ENCODE measurements at regions not wholly inside any gene's neighbourhood (a gene's known extent, or its start where the extent isn't known, plus 50 kb on each side); places are given as distances from the start of the nearest gene placed in this dataset.
A peak's percentile ranks its signal among the peaks of the same experiment; 100 is the strongest.

DNA sequence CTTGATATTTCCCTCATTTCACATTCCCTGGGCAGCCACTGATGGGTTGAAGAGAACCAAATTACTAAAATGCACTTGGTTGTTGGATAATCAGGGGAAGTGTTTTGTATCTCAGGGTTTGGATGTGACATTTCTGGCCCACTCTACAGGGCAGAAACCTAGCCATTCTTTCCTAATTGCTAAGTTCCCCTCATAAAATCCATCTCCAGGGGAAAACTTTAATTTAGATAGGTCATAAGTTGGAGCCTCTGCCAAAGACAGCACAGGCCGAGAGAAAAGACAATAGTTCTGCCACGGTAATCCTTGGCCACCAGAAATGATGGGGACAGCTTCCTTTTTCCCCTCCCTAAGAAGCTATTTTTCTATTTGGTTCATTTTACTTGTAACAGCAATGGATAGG is 192.7 kb upstream of the C1QTNF7 start:
- H3K36me3 ChIP-seq (ENCODE audit: control insufficient read depth in 3 of 3, insufficient read depth in 2 of 3, low read depth in 1 of 3, low read length in 3 of 3): no peaks in the 10 kb centered on the region
- no peaks in the 10 kb centered on the region for H3K9me3 ChIP-seq (ENCODE audit: control insufficient read depth in 2 of 2, insufficient read depth in 1 of 2, low read depth in 1 of 2, low read length in 1 of 2)
- 60 to 84% (median 81%) methylated on average over 2 of the region's 2 CpGs for WGBS, 3 donors
- H3K4me3 ChIP-seq (ENCODE audit: low read depth in 1 of 3, low read length in 3 of 3): no peak overlapping the region
- FAIRE-seq (no peak), DNase-seq (no peak)
- H3K27ac ChIP-seq (ENCODE audit: low read depth in 1 of 3, low read length in 2 of 3): peak overlapping the region in 1 of 3 donors; percentile 19
- peaks cover 0 to 11% (median 7%) of the 10 kb centered on the region in 3 donors for H3K4me1 ChIP-seq (ENCODE audit: control insufficient read depth in 3 of 3, insufficient read depth in 2 of 3, low read depth in 1 of 3, low read length in 2 of 3)
- no peaks in the 10 kb centered on the region for H3K27me3 ChIP-seq (ENCODE audit: control insufficient read depth in 3 of 3, insufficient read depth in 3 of 3, low read length in 3 of 3)

DNA sequence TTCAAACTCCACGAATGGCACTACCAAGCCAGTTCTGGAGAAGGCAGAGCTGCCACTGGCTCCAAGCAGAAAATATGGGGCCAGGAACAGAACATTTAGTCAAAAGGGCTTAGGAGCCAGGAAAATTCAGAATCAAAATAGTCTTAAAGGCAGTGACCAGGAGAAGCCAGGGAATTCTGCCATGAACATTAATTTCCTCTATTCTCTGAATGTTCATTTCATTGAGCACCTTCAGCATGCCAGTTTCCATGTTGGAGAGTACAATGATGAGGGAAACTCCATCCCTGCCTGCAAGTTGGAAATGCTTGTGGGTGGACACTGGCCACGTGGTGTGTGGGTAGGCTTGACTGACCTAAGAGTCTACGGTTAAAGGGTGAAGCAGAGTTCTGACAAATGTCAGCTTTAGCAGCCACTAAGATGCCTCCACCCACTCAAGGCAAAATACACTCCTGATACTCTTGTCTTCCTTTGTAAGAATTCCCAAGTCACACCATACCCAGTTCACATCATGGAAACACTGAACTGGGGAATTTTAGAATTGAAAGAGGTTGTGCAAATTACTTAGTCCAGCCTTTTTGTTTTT is 190.1 kb upstream of the C1QTNF7 start:
- Histone ChIP-seq H3K4me3 (ENCODE audit: low read depth in 1 of 3, low read length in 3 of 3) (no peak overlapping the region), H3K4me1 (ENCODE audit: control insufficient read depth in 3 of 3, insufficient read depth in 2 of 3, low read depth in 1 of 3, low read length in 2 of 3) (peaks cover 0 to 8% (median 6%) of the 10 kb centered on the region in 3 donors), H3K9me3 (ENCODE audit: control insufficient read depth in 2 of 2, insufficient read depth in 1 of 2, low read depth in 1 of 2, low read length in 1 of 2) (no peaks in the 10 kb centered on the region), H3K27ac (ENCODE audit: low read depth in 1 of 3, low read length in 2 of 3) (no peak overlapping the region), H3K36me3 (ENCODE audit: control insufficient read depth in 3 of 3, insufficient read depth in 2 of 3, low read depth in 1 of 3, low read length in 3 of 3) (no peaks in the 10 kb centered on the region), H3K27me3 (ENCODE audit: control insufficient read depth in 3 of 3, insufficient read depth in 3 of 3, low read length in 3 of 3) (no peaks in the 10 kb centered on the region)
- FAIRE-seq (no peak), DNase-seq (no peak)
- 73 to 78% (median 77%) methylated on average over 3 of the region's 3 CpGs for WGBS, 3 donors

DNA sequence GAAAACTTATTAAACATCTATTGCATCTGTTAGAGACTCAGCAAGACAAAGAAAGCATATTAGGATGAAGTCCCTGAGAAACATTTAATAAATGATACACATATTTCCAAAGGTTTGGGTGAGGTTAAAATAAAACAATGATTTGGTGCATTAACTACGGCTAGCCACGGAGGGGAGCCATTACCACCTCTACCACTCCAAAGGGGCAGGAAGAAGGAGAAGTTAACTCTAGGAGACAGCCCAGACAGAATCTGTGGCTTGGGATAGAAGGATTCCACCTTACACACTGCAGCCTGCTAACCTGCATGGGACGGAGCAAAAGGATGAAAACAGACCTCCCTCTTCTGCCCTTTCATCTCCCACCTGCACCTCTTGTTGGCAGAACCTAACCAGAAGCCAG is 189.1 kb upstream of the C1QTNF7 start:
- Histone ChIP-seq H3K36me3 (ENCODE audit: control insufficient read depth in 3 of 3, insufficient read depth in 2 of 3, low read depth in 1 of 3, low read length in 3 of 3) (no peaks in the 10 kb centered on the region), H3K27me3 (ENCODE audit: control insufficient read depth in 3 of 3, insufficient read depth in 3 of 3, low read length in 3 of 3) (no peaks in the 10 kb centered on the region), H3K9me3 (ENCODE audit: control insufficient read depth in 2 of 2, insufficient read depth in 1 of 2, low read depth in 1 of 2, low read length in 1 of 2) (no peaks in the 10 kb centered on the region), H3K4me1 (ENCODE audit: control insufficient read depth in 3 of 3, insufficient read depth in 2 of 3, low read depth in 1 of 3, low read length in 2 of 3) (peaks cover 0 to 3% (median 0%) of the 10 kb centered on the region in 3 donors), H3K4me3 (ENCODE audit: low read depth in 1 of 3, low read length in 3 of 3) (no peak overlapping the region), H3K27ac (ENCODE audit: low read depth in 1 of 3, low read length in 2 of 3) (no peak overlapping the region)
- FAIRE-seq (no peak), DNase-seq (peak; percentile 11 to 20)
- 14 to 20% (median 16%) methylated on average over 3 of the region's 3 CpGs for WGBS, 3 donors

DNA sequence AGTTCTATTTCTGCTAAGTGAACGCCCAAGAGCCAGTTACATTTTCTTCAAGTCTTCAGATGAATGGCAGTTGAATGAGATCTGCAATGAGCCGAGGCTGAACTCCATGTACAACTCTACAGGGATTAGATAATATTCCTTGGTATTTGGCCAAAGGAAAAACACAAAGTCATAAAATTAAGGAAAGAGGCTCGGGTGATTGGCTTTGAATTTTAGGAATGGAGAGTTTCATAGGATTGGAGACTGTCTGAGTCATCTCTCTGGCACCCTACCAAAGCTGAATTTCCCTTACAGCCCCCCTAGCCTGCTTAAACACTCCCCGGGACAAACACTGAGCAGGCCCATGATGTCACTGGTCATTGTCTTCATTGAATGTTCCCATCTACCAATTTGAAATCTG is 188.0 kb upstream of the C1QTNF7 start:
- no peaks in the 10 kb centered on the region for H3K27me3 ChIP-seq (ENCODE audit: control insufficient read depth in 3 of 3, insufficient read depth in 3 of 3, low read length in 3 of 3)
- H3K27ac ChIP-seq (ENCODE audit: low read depth in 1 of 3, low read length in 2 of 3): no peak overlapping the region
- 55 to 57% (median 56%) methylated on average over 4 of the region's 4 CpGs for WGBS, 3 donors
- no peak for FAIRE-seq
- H3K4me3 ChIP-seq (ENCODE audit: low read depth in 1 of 3, low read length in 3 of 3): no peak overlapping the region
- H3K9me3 ChIP-seq (ENCODE audit: control insufficient read depth in 2 of 2, insufficient read depth in 1 of 2, low read depth in 1 of 2, low read length in 1 of 2): no peaks in the 10 kb centered on the region
- no peaks in the 10 kb centered on the region for H3K4me1 ChIP-seq (ENCODE audit: control insufficient read depth in 3 of 3, insufficient read depth in 2 of 3, low read depth in 1 of 3, low read length in 2 of 3)
- DNase-seq: no peak
- H3K36me3 ChIP-seq (ENCODE audit: control insufficient read depth in 3 of 3, insufficient read depth in 2 of 3, low read depth in 1 of 3, low read length in 3 of 3): no peaks in the 10 kb centered on the region

- H3K36me3 ChIP-seq (ENCODE audit: control insufficient read depth in 3 of 3, insufficient read depth in 2 of 3, low read depth in 1 of 3, low read length in 3 of 3): no peaks in the 10 kb centered on the region
- H3K27me3 ChIP-seq (ENCODE audit: control insufficient read depth in 3 of 3, insufficient read depth in 3 of 3, low read length in 3 of 3): no peaks in the 10 kb centered on the region
- no peak overlapping the region for H3K27ac ChIP-seq (ENCODE audit: low read depth in 1 of 3, low read length in 2 of 3)
- no peak overlapping the region for H3K4me3 ChIP-seq (ENCODE audit: low read depth in 1 of 3, low read length in 3 of 3)
- FAIRE-seq: no peak
- no peaks in the 10 kb centered on the region for H3K4me1 ChIP-seq (ENCODE audit: control insufficient read depth in 3 of 3, insufficient read depth in 2 of 3, low read depth in 1 of 3, low read length in 2 of 3)
- no peak for DNase-seq
- H3K9me3 ChIP-seq (ENCODE audit: control insufficient read depth in 2 of 2, insufficient read depth in 1 of 2, low read depth in 1 of 2, low read length in 1 of 2): no peaks in the 10 kb centered on the region
- WGBS, 3 donors: 49 to 74% (median 53%) methylated on average over 3 of the region's 3 CpGs
Measured at GRCh38 chr4:15240764-15241163, 187.1 kb upstream of the C1QTNF7 start.

GRCh38 chr4:15242021-15242420 is 185.8 kb upstream of the C1QTNF7 start:
- Histone ChIP-seq H3K4me1 (ENCODE audit: control insufficient read depth in 3 of 3, insufficient read depth in 2 of 3, low read depth in 1 of 3, low read length in 2 of 3) (no peaks in the 10 kb centered on the region), H3K9me3 (ENCODE audit: control insufficient read depth in 2 of 2, insufficient read depth in 1 of 2, low read depth in 1 of 2, low read length in 1 of 2) (no peaks in the 10 kb centered on the region), H3K36me3 (ENCODE audit: control insufficient read depth in 3 of 3, insufficient read depth in 2 of 3, low read depth in 1 of 3, low read length in 3 of 3) (no peaks in the 10 kb centered on the region), H3K4me3 (ENCODE audit: low read depth in 1 of 3, low read length in 3 of 3) (no peak overlapping the region), H3K27ac (ENCODE audit: low read depth in 1 of 3, low read length in 2 of 3) (no peak overlapping the region), H3K27me3 (ENCODE audit: control insufficient read depth in 3 of 3, insufficient read depth in 3 of 3, low read length in 3 of 3) (no peaks in the 10 kb centered on the region)
- no peak for DNase-seq
- 88 to 94% (median 92%) methylated on average over 1 of the region's 1 CpG for WGBS, 3 donors
- no peak for FAIRE-seq

DNA sequence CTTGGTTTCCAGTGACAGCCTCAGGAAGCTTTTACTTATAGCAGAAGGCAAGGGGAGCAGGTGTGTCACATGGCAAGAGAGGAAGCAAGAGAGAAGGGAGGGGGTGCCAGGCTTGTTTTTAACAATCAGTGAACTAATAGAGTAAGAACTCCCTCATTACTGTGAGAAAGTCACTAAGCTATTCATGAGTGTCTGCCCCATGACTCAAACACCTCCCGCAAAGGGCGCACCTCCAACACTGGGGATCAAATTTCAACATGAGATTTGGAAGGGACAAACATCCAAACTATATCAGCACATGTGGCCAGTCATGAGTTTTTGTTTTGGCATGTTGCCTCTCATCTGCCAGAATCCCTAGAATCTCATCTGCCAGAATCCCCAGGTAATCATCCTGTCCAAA is 183.5 kb upstream of the C1QTNF7 start:
- H3K9me3 ChIP-seq (ENCODE audit: control insufficient read depth in 2 of 2, insufficient read depth in 1 of 2, low read depth in 1 of 2, low read length in 1 of 2): no peaks in the 10 kb centered on the region
- FAIRE-seq: no peak
- H3K27ac ChIP-seq (ENCODE audit: low read depth in 1 of 3, low read length in 2 of 3): no peak overlapping the region
- H3K4me1 ChIP-seq (ENCODE audit: control insufficient read depth in 3 of 3, insufficient read depth in 2 of 3, low read depth in 1 of 3, low read length in 2 of 3): no peaks in the 10 kb centered on the region
- 89 to 94% (median 93%) methylated on average over 2 of the region's 2 CpGs for WGBS, 3 donors
- DNase-seq: no peak
- no peak overlapping the region for H3K4me3 ChIP-seq (ENCODE audit: low read depth in 1 of 3, low read length in 3 of 3)
- no peaks in the 10 kb centered on the region for H3K27me3 ChIP-seq (ENCODE audit: control insufficient read depth in 3 of 3, insufficient read depth in 3 of 3, low read length in 3 of 3)
- H3K36me3 ChIP-seq (ENCODE audit: control insufficient read depth in 3 of 3, insufficient read depth in 2 of 3, low read depth in 1 of 3, low read length in 3 of 3): no peaks in the 10 kb centered on the region

GRCh38 chr4:15245006-15245530 is 182.8 kb upstream of the C1QTNF7 start:
- Histone ChIP-seq H3K4me3 (ENCODE audit: low read depth in 1 of 3, low read length in 3 of 3) (no peak overlapping the region), H3K27me3 (ENCODE audit: control insufficient read depth in 3 of 3, insufficient read depth in 3 of 3, low read length in 3 of 3) (no peaks in the 10 kb centered on the region), H3K27ac (ENCODE audit: low read depth in 1 of 3, low read length in 2 of 3) (no peak overlapping the region), H3K36me3 (ENCODE audit: control insufficient read depth in 3 of 3, insufficient read depth in 2 of 3, low read depth in 1 of 3, low read length in 3 of 3) (no peaks in the 10 kb centered on the region), H3K9me3 (ENCODE audit: control insufficient read depth in 2 of 2, insufficient read depth in 1 of 2, low read depth in 1 of 2, low read length in 1 of 2) (no peaks in the 10 kb centered on the region), H3K4me1 (ENCODE audit: control insufficient read depth in 3 of 3, insufficient read depth in 2 of 3, low read depth in 1 of 3, low read length in 2 of 3) (no peaks in the 10 kb centered on the region)
- no peak for DNase-seq
- WGBS, 3 donors: 51 to 65% (median 52%) methylated on average over 3 of the region's 3 CpGs
- no peak for FAIRE-seq

DNA sequence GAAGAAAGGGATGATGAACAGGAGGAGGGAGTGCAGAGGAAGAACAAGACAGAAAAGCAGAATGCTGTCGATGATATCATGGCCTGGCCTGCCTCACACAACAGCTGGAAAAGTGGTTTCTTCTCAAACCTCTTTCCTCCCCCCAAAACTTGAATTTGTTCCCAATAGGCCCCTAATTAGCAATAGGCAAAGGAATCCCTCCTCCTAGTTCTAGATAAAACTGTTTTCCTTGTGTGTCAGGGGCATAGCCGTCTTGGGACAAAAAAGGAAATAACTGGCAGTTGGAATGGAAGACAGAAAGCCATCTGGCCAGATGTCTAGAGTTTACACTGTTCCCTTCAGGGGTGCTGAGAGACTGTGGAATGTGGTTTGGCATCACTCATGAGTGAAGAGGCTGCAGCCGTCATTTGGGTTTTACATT is 177.8 kb upstream of the C1QTNF7 start:
- H3K27me3 ChIP-seq (ENCODE audit: control insufficient read depth in 3 of 3, insufficient read depth in 3 of 3, low read length in 3 of 3): no peaks in the 10 kb centered on the region
- no peaks in the 10 kb centered on the region for H3K36me3 ChIP-seq (ENCODE audit: control insufficient read depth in 3 of 3, insufficient read depth in 2 of 3, low read depth in 1 of 3, low read length in 3 of 3)
- no peaks in the 10 kb centered on the region for H3K4me1 ChIP-seq (ENCODE audit: control insufficient read depth in 3 of 3, insufficient read depth in 2 of 3, low read depth in 1 of 3, low read length in 2 of 3)
- H3K4me3 ChIP-seq (ENCODE audit: low read depth in 1 of 3, low read length in 3 of 3): no peak overlapping the region
- WGBS, 3 donors: 54 to 57% (median 55%) methylated on average over 3 of the region's 3 CpGs
- H3K27ac ChIP-seq (ENCODE audit: low read depth in 1 of 3, low read length in 2 of 3): no peak overlapping the region
- no peaks in the 10 kb centered on the region for H3K9me3 ChIP-seq (ENCODE audit: control insufficient read depth in 2 of 2, insufficient read depth in 1 of 2, low read depth in 1 of 2, low read length in 1 of 2)
- FAIRE-seq (no peak), DNase-seq (no peak)
